Astrocyte (in vitro differentiated cells and primary cell): ENCODE measurements at regions not wholly inside any gene's neighbourhood (a gene's known extent, or its start where the extent isn't known, plus 50 kb on each side); places are given as distances from the start of the nearest gene placed in this dataset.

Experiments
- DNase-seq: peaks from one replicate; pipeline ENCODE4 v3.0.0-alpha.2; 2010; ENCODE audit warnings: low read depth
- FAIRE-seq: peaks from 2 replicates; lab custom pipeline; 2011; peaks lifted over from hg19 to GRCh38; lab: Jason Lieb, UNC
- H2AFZ ChIP-seq: 2 replicates; pipeline ENCODE4 v1.6.0; 2012; ENCODE audit warnings: low read depth, low read length, inconsistent platforms
- H3K27ac ChIP-seq: 2 replicates; pipeline ENCODE4 v1.5.1; 2011; ENCODE audit warnings: low read depth, low read length, inconsistent platforms
- H3K27me3 ChIP-seq: 2 replicates; pipeline ENCODE4 v1.6.0; 2011; ENCODE audit warnings: low read length, inconsistent platforms; ENCODE audit not compliant: insufficient read depth
- H3K36me3 ChIP-seq: 2 replicates; pipeline ENCODE4 v1.5.1; 2011; ENCODE audit warnings: low read length, inconsistent platforms; ENCODE audit not compliant: insufficient read depth
- H3K4me1 ChIP-seq: 2 replicates; pipeline ENCODE4 v1.5.1; 2011; ENCODE audit warnings: low read length, inconsistent platforms; ENCODE audit not compliant: insufficient read depth
- H3K4me2 ChIP-seq: 2 replicates; pipeline ENCODE4 v1.6.0; 2012; ENCODE audit warnings: low read length, inconsistent platforms
- H3K4me3 ChIP-seq: 2 replicates; pipeline ENCODE4 v1.5.1; 2011; ENCODE audit warnings: low read depth, mild to moderate bottlenecking, low read length, inconsistent platforms; ENCODE audit not compliant: insufficient read depth
- H3K79me2 ChIP-seq: 2 replicates; pipeline ENCODE4 v1.6.0; 2012; ENCODE audit warnings: mild to moderate bottlenecking, low read length, inconsistent platforms; ENCODE audit not compliant: insufficient read depth
- H3K9ac ChIP-seq: 2 replicates; pipeline ENCODE4 v1.6.0; 2012; ENCODE audit warnings: mild to moderate bottlenecking, low read length, inconsistent platforms
- H3K9me3 ChIP-seq: 2 replicates; pipeline ENCODE4 v1.5.1; 2012; ENCODE audit warnings: low read depth, mild to moderate bottlenecking, low read length, inconsistent platforms; ENCODE audit not compliant: insufficient read depth
- H4K20me1 ChIP-seq: 2 replicates; pipeline ENCODE4 v1.6.0; 2012; ENCODE audit warnings: low read length, inconsistent platforms; ENCODE audit not compliant: insufficient read depth
- H3K27ac Mint-ChIP-seq: one replicate; pipeline ENCODE4 v1.8.0; 2021; ENCODE audit warnings: mild to moderate bottlenecking, mixed read lengths; ENCODE audit not compliant: unreplicated experiment
- H3K27me3 Mint-ChIP-seq: one replicate; pipeline ENCODE4 v1.8.0; 2021; ENCODE audit warnings: low read depth, mixed read lengths; ENCODE audit not compliant: unreplicated experiment
- H3K36me3 Mint-ChIP-seq: one replicate; pipeline ENCODE4 v1.8.0; 2021; ENCODE audit warnings: low read depth, mixed read lengths; ENCODE audit not compliant: unreplicated experiment
- H3K4me1 Mint-ChIP-seq: one replicate; pipeline ENCODE4 v1.8.0; 2021; ENCODE audit warnings: low read depth, mixed read lengths; ENCODE audit not compliant: unreplicated experiment
- H3K4me3 Mint-ChIP-seq: one replicate; pipeline ENCODE4 v1.8.0; 2021; ENCODE audit warnings: mild to moderate bottlenecking, moderate library complexity, mixed read lengths; ENCODE audit not compliant: unreplicated experiment
- H3K9me3 Mint-ChIP-seq: one replicate; pipeline ENCODE4 v1.8.0; 2021; ENCODE audit warnings: mild to moderate bottlenecking, mixed read lengths; ENCODE audit not compliant: unreplicated experiment
- CTCF ChIP-seq: IDR thresholded peaks from 2 replicates; pipeline ENCODE4 v1.5.1; 2011; ENCODE audit warnings: low read depth, mild to moderate bottlenecking, inconsistent platforms, low read length, moderate library complexity; ENCODE audit not compliant: insufficient read depth
- EZH2 ChIP-seq: IDR thresholded peaks from 2 replicates; pipeline ENCODE4 v1.6.1; 2012; ENCODE audit warnings: mild to moderate bottlenecking, low read length, inconsistent platforms; ENCODE audit not compliant: insufficient read depth

DNA sequence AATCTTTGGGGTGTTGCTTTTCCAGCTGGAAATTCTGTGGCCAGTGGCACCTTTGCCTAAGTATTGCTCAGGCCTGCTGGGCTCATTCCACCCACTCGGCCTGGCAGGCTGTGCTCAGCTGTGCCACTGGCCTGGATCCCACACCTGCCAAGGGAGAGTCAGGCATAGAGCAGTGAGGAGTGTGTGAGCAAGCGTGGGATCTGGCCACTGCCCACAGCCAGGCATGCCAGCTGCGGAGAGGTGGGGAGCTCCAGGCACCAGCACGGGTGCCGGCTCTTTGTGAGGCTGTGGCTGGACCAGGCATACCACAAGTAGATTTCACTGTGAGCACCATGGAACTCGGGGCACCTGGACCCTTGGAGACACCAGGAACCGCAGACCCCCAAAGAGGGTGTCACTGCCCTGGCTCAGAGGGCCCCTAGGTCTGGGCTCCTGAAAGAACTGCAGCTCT is 118.1 kb upstream of the MAP2 start:
- Histone ChIP-seq H3K27me3 (no peaks in the 10 kb centered on the region), H4K20me1 (no peaks in the 10 kb centered on the region), H3K4me3 (no peak overlapping the region), H3K9me3 (no peaks in the 10 kb centered on the region), H3K79me2 (no peaks in the 10 kb centered on the region), H3K36me3 (no peaks in the 10 kb centered on the region), H3K4me1 (no peaks in the 10 kb centered on the region), H2AFZ (no peak overlapping the region), H3K4me2 (no peak overlapping the region), H3K9ac (no peak overlapping the region), H3K27ac (no peak overlapping the region)
- no peak overlapping the region for H3K4me3 Mint-ChIP-seq
- peaks cover 3% of the 10 kb centered on the region for H3K9me3 Mint-ChIP-seq
- no peaks in the 10 kb centered on the region for H3K4me1 Mint-ChIP-seq
- no peak overlapping the region for H3K27ac Mint-ChIP-seq
- H3K27me3 Mint-ChIP-seq: peaks cover 24% of the 10 kb centered on the region
- DNase-seq (no peak), FAIRE-seq (no peak)
- peaks cover 5% of the 10 kb centered on the region for H3K36me3 Mint-ChIP-seq
- TF ChIP-seq EZH2 (no peak), CTCF (no peak)

GRCh38 chr2:209307161-209308001 is 116.5 kb upstream of the MAP2 start:
- Mint-ChIP-seq H3K4me1 (no peaks in the 10 kb centered on the region), H3K27me3 (peaks cover 9% of the 10 kb centered on the region), H3K27ac (no peak overlapping the region), H3K4me3 (no peak overlapping the region), H3K36me3 (no peaks in the 10 kb centered on the region), H3K9me3 (peaks cover 4% of the 10 kb centered on the region)
- Histone ChIP-seq H3K79me2 (no peaks in the 10 kb centered on the region), H3K4me1 (no peaks in the 10 kb centered on the region), H3K4me2 (no peak overlapping the region), H4K20me1 (no peaks in the 10 kb centered on the region), H3K27me3 (no peaks in the 10 kb centered on the region), H3K36me3 (no peaks in the 10 kb centered on the region), H3K9ac (no peak overlapping the region), H3K27ac (no peak overlapping the region), H3K9me3 (no peaks in the 10 kb centered on the region), H2AFZ (no peak overlapping the region), H3K4me3 (no peak overlapping the region)
- no peak for DNase-seq
- no peak for TF ChIP-seq CTCF
- TF ChIP-seq EZH2: no peak
- no peak for FAIRE-seq

DNA sequence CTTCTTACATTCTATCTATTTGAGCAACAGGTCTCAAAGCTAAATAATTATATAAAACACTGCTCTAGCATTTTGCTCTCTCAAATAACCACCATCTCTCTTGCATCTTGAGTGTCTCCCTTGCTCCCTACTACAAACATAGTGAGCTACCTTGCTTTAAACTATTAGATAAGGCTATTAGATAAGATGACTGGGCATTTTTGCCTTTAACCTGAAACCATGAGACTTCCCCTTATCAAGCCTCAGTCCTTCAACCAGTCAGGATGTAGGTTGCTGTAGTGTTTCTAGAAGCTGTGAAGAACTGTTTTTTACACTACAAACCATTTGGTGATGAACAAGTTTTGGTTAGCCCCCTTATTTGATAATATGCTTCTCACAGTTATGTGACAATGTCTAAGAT is 115.4 kb upstream of the MAP2 start:
- Histone ChIP-seq H2AFZ (no peak overlapping the region), H3K9me3 (no peaks in the 10 kb centered on the region), H3K27ac (no peak overlapping the region), H3K4me2 (no peak overlapping the region), H3K9ac (no peak overlapping the region), H3K79me2 (no peaks in the 10 kb centered on the region), H3K4me3 (no peak overlapping the region), H3K27me3 (no peaks in the 10 kb centered on the region), H4K20me1 (no peaks in the 10 kb centered on the region), H3K4me1 (no peaks in the 10 kb centered on the region), H3K36me3 (no peaks in the 10 kb centered on the region)
- TF ChIP-seq CTCF (no peak), EZH2 (no peak)
- H3K27ac Mint-ChIP-seq: no peak overlapping the region
- H3K9me3 Mint-ChIP-seq: peaks cover 4% of the 10 kb centered on the region
- H3K27me3 Mint-ChIP-seq: no peaks in the 10 kb centered on the region
- H3K4me1 Mint-ChIP-seq: no peaks in the 10 kb centered on the region
- no peaks in the 10 kb centered on the region for H3K36me3 Mint-ChIP-seq
- FAIRE-seq (no peak), DNase-seq (no peak)
- no peak overlapping the region for H3K4me3 Mint-ChIP-seq
